ENCODE measurements at regions not wholly inside any gene's neighbourhood (a gene's known extent, or its start where the extent isn't known, plus 50 kb on each side); places are given as distances from the start of the nearest gene placed in this dataset.

DNA sequence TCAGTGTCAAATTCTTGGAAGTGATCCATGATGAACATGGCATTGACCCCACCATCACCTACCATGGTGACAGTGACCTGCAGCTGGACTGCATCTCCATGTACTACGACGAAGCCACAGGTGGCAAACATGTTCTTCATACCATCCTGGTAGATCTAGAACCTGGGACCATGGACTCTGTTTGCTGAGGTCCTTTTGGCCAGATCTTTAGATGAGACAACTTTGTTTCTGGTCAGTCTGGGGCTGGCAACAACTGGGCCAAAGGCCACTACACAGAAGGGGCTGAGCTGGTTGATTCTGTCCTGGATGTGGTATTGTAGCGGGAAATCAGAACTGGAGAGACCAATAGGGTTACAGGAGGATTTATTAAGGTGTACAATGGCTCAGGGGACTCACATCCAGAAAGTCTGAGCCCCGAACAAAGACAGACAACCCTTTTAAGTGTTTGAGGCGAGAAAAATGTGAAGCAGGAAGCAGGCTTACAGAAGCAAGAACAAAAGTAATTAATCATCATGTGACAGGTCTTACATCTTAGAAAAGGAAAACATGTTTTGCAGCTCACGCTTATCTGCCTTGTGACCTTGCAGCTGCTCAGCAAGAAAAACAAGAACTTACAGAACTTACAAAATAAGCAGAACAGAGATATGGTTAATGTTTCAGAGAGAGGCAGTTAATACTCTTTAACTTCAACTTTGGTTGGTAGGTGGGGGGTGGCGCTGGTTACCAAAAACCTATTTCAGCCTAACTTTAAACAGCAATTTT is 58.8 kb upstream of the MOCS1 start:
- DNase-seq (ENCODE audit: low spot score) = no peak

Measured in RKO (cell line).